ENCODE measurements at regions not wholly inside any gene's neighbourhood (a gene's known extent, or its start where the extent isn't known, plus 50 kb on each side); places are given as distances from the start of the nearest gene placed in this dataset.

DNA sequence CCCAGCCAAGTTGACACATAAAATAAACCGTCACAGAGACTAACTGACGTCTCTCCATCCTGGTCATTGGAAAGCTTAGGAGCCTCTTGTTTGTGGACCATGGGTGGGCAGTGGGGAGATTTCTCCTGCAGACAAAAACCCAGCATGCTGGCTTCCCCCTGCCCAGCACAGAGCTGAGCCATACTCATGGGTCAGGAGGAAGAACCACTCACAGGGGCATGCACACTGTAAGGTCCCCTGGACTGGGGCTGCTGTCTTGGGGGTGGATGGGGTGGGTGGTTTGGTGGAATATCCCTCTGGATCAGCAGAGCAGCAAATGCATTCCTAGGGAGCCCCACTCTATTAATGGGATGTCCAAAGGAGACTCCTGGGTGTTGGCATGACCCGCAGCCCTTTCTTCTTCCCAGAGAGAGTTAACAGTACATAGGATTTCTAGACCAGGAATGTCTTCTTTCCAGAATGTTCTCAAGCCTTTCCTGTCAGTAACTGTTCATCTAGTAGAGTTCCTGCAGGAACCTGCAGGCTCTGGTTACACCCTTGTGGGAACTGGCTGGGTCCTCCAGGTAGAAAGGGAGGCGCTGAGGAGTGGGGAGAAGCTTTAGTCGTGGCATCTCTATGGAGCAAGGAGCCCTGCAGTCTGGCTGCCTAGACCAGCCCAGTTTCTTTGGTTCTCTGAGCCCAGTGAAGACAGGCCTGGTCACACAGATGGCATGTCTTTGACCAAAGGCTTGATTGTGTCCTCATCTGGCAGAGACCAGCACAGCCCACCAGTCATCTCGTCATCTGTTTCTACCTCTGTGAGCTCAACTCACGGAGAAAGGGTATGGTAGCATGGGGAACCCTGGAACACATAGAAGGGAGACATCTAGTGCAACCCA, 73.4 kb upstream of the PRR23C start:
- TF ChIP-seq RFXAP (CRISPR knock-in tag; IDR thresholded peaks at IDR 0.05; ENCODE audit: borderline replicate concordance) (no peak), PHB2 (IDR thresholded peaks at IDR 0.05; ENCODE audit: partially characterized antibody) (no peak), U2AF1 (optimal IDR thresholded peaks at IDR 0.05; ENCODE audit: low read depth, low read length) (no peak), ZNF549 (CRISPR knock-in tag; IDR thresholded peaks at IDR 0.05) (no peak), KDM6A (CRISPR knock-in tag; IDR thresholded peaks at IDR 0.05; ENCODE audit: low read depth) (no peak), SMAD3 (CRISPR knock-in tag; IDR thresholded peaks at IDR 0.05) (no peak), ZSCAN22 (CRISPR knock-in tag; IDR thresholded peaks at IDR 0.05) (no peak), PCBP1 (IDR thresholded peaks at IDR 0.05; ENCODE audit: borderline replicate concordance, low read depth, low read length) (no peak), POLR2AphosphoS2 (IDR thresholded peaks at IDR 0.05; ENCODE audit: low read depth, low read length) (no peak), MEIS2 (CRISPR knock-in tag; IDR thresholded peaks at IDR 0.05) (no peak), ZNF773 (CRISPR knock-in tag; IDR thresholded peaks at IDR 0.05; ENCODE audit: borderline replicate concordance) (no peak), ZNF605 (CRISPR knock-in tag; IDR thresholded peaks at IDR 0.05) (no peak)
- TF ChIP-seq, protein P1, sequence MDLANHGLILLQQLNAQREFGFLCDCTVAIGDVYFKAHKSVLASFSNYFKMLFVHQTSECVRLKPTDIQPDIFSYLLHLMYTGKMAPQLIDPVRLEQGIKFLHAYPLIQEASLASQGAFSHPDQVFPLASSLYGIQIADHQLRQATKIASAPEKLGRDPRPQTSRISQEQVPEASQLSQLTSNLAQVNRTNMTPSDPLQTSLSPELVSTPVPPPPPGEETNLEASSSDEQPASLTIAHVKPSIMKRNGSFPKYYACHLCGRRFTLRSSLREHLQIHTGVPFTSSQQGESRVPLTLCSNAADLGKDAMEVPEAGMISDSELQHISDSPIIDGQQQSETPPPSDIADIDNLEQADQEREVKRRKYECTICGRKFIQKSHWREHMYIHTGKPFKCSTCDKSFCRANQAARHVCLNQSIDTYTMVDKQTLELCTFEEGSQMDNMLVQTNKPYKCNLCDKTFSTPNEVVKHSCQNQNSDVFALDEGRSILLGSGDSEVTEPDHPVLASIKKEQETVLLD (CRISPR knock-in tag; IDR thresholded peaks at IDR 0.05; ENCODE audit: low read depth), result no peak
- TF ChIP-seq, protein P2, sequence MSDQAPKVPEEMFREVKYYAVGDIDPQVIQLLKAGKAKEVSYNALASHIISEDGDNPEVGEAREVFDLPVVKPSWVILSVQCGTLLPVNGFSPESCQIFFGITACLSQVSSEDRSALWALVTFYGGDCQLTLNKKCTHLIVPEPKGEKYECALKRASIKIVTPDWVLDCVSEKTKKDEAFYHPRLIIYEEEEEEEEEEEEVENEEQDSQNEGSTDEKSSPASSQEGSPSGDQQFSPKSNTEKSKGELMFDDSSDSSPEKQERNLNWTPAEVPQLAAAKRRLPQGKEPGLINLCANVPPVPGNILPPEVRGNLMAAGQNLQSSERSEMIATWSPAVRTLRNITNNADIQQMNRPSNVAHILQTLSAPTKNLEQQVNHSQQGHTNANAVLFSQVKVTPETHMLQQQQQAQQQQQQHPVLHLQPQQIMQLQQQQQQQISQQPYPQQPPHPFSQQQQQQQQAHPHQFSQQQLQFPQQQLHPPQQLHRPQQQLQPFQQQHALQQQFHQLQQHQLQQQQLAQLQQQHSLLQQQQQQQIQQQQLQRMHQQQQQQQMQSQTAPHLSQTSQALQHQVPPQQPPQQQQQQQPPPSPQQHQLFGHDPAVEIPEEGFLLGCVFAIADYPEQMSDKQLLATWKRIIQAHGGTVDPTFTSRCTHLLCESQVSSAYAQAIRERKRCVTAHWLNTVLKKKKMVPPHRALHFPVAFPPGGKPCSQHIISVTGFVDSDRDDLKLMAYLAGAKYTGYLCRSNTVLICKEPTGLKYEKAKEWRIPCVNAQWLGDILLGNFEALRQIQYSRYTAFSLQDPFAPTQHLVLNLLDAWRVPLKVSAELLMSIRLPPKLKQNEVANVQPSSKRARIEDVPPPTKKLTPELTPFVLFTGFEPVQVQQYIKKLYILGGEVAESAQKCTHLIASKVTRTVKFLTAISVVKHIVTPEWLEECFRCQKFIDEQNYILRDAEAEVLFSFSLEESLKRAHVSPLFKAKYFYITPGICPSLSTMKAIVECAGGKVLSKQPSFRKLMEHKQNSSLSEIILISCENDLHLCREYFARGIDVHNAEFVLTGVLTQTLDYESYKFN (CRISPR knock-in tag; conservative IDR thresholded peaks at IDR 0.05), result no peak
- peaks cover 12% of the 10 kb centered on the region for H3K4me1 ChIP-seq (ENCODE audit: insufficient read depth, low read length)
- CTCF ChIA-PET (ENCODE audit: low intra/inter-chr PET ratio, low total read pairs), result no interaction called here
- intact Hi-C loops (cut with micrococcal nuclease; ENCODE audit: unreplicated experiment), result no loop called here
- POLR2A ChIA-PET, result no interaction called here
- WGBS (ENCODE audit: low lambda C conversion rate), result 24% methylated on average over 6 of the region's 7 CpGs
- no peak overlapping the region for H3K9ac ChIP-seq (ENCODE audit: insufficient read depth, low read depth, low read length)
- no peak overlapping the region for H3K27ac ChIP-seq (ENCODE audit: extremely low read length, insufficient read depth, low read length)
- in situ Hi-C loops (cut with HindIII; ENCODE audit: extremely low pct_ligation_motif_present, low pct_unique_long_range_greater_than_20kb), result no loop called here
- FAIRE-seq (no peak), ATAC-seq (no peak), DNase-seq (ENCODE audit: low spot score) (no peak)
- H3K9me3 ChIP-seq (ENCODE audit: low read length), result no peaks in the 10 kb centered on the region
- H3K4me2 ChIP-seq (ENCODE audit: low read depth, low read length), result no peak overlapping the region
- H3K79me2 ChIP-seq (ENCODE audit: insufficient read depth, low read length), result no peaks in the 10 kb centered on the region
- H2AFZ ChIP-seq (ENCODE audit: low read length), result no peak overlapping the region
- no peaks in the 10 kb centered on the region for H4K20me1 ChIP-seq (ENCODE audit: insufficient read depth, low read length)
- no peaks in the 10 kb centered on the region for H3K27me3 ChIP-seq (ENCODE audit: control insufficient read depth in 1 of 2, insufficient read depth in 2 of 2, low read length in 2 of 2)
- H3K4me3 ChIP-seq (replicated peaks in 1 of 3; ENCODE audit: insufficient read depth in 1 of 3, low read depth in 2 of 3, low read length in 3 of 3), result no peak overlapping the region
- BruUV-seq (replicated peaks), result no TSS peak
- no peaks in the 10 kb centered on the region for H3K36me3 ChIP-seq (replicated peaks in 1 of 2; ENCODE audit: control insufficient read depth in 1 of 2, insufficient read depth in 2 of 2, low read length in 2 of 2)
